GM21737 (cell line): ENCODE measurements at regions not wholly inside any gene's neighbourhood (a gene's known extent, or its start where the extent isn't known, plus 50 kb on each side); places are given as distances from the start of the nearest gene placed in this dataset.

Experiments
- ATAC-seq: cut with Tn5 transposase; IDR thresholded peaks from one replicate; pipeline ENCODE4 v1.9.1; 2021; ENCODE audit warnings: mild to moderate bottlenecking, moderate library complexity; ENCODE audit not compliant: unreplicated experiment

DNA sequence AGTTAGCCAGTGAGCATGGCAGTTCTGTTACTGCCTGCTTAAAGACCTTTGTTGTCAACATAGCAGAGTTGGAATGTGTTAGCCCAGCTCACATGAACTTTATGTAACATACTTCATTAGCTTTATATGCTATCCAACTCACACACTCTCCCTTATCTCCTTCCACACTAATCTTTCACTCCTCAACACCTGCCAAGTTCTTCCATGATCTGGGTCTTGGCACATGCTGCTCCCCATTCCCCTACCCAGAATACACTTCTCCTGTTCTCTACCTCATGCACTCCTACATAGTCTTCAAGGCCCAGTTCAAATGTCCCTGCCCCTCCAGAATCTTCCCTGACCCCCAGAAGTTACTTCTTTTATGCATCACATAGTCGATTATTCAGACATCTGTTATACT is 179.3 kb downstream of the KATNAL1 start:
- ATAC-seq: no peak

DNA sequence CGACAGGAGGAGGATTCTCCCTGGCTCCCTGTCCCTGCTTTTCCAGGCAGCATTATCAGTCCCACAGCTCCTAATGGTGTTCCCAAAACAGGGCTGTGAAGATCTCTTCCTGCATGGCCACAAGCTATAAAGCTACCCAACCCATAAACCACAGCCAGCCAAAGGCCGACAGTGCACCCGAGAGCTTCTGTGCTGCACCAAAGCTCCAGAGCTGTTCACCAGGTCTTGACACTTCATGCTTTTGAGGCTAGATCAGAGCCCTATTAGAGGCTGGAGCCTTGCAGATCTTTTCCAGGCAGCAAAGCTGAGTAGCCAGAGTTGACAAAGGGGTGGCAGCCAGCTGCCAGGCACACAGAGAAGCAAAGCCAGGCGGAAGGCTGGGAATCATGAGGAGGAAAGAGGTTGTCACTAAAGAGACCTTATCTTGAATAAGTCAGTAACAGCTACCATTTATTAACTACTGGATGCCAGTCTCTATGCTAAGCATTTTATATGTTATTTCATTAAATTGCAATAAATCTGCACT is 180.4 kb downstream of the KATNAL1 start:
- no peak for ATAC-seq

DNA sequence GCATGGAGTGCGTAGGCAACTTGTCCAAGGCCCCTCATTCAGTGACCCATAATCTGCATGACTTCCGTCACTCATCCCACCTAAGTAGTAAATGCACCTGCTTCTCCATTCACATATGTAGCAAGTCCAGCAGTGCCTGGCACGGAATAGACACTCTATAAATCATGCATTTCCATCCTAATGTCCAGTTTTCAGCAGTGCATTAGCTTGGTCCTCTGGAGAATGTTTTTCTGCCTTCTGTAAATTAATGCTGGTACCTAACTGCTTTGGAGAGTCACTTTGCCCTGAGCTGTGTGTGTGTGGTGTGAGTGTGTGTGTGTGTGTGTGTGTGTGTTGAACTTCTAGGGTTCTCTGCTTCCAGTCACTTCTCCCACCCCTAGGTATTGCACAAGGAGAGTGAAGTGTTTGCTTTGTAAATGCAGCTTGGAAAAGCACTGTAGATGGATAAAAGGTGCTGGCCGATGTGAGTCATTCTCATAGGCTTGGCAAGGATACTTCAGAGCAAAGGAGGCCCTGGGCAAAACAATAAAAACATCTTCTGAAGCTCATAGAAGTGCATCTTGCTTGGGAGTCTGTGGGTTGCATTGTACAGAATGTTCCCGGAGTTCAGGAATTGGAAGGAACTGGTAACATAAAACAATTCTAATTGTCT is 181.8 kb downstream of the KATNAL1 start:
- no peak for ATAC-seq

DNA sequence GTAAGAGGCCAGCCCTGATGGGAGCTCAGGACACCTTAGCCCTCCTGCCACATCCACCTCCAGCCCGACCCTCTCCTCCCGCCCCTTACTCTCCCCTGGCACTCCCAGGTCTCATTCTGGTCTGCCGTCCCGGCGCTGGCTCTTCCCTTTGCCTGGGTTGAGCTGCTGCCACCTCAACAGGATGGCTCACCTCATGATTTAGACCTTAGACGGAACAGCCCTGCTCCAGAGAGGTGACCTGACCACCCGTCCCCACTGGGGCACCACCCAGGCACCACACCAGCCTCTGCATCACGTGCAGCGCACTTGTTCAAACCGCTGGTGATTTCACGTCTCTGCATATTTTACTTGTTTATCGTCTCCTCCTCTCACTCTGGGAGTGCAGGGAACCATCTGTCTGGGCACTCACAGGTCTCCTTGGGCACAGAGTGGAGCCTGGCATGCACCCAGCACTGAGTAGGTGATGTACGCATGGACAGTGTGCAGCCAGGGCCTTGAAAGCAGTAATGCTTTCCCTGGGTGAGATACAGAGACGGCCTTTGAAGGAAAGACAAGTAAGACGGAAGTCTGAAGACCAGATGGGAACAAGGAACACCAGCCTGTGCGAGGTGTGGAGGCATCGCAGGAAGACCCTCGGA is 183.1 kb downstream of the KATNAL1 start:
- ATAC-seq: no peak

DNA sequence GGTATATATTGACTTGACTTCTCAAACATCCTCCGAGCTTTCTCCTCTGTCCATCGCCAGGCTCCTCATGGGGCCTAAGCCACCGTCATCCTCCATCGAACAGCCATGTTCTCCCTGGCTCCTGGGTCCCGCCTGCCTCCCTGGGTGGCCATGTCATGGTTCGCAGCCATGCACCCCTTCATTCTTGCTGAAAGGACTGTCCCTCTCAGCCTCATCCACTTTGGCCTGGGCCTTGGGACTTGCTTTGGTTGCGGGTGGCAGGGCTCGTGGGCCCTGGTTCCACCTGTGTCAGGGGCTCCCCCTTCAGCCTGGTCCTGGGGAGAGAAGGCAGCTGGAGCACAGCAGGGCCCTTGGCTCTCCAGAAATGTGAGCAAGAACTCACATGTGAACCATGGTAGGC is 183.8 kb downstream of the KATNAL1 start:
- ATAC-seq: no peak

DNA sequence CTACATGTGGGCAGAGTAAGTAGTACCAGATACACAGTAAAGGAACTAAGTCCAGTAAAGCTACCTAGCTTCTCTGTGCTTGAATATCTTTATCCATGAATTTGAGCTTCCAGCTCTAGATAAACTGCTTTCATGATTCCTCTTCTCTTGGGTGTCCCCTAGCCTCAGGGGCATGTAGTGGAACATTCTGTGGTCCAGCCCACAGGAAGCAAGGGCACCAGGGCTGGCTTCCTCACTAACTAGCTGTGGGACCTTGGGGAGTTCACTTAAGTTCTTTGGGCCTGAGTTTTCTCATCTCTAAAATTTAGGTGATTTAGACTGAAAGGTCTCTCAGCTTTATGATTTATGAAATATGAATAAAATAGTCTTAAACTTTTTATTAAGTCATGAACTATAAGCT is 185.7 kb downstream of the KATNAL1 start:
- no peak for ATAC-seq

DNA sequence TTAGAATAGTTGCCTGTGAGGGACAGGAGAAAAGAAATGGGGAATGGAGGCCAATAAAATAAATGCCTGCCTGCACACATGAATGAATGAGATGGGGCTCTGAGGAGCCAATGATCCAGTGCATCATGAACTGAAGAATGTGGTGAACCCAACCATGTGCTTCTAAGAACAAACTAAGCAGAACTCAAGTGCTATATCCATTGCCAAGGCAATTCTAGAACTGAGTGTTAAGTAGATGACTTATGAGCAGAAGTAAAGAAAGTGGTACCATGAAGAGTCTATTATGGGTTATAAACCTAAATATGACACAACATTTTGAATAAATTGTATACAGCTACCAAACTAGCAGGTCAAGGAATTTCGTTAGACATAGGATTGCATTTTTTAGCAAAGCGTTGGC is 186.1 kb downstream of the KATNAL1 start:
- no peak for ATAC-seq

DNA sequence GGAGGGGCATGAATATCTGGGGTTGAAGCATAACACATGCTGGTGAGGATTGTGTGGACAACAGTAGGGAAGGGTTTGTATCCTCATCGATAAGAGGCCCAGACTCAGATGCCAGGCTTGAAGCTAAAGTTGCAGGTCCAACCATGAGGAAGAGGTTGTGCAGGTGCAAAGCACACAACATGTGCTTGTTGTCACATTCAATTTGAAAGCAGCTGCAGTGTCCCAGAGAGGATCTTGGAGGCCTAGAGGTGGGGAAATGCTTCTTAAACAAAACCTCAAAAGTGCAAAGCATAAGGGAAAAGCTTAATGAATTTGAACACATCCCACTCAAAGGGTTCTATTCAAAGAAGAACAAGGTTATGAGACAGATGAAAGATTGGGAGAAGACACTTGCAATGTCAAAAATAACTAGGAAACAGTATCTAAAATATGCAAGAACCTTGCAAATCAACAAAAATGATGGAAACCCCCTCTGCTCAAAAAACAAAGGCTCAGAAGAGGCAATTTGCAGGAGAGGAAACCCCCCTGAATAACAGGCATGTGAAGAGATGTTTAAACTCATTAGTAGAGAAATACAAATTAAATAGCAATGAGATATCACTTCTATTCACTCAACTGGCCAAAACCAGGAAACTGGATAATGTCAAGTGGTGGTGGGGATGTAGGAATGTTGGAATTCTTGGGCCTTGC is 187.1 kb downstream of the KATNAL1 start:
- no peak for ATAC-seq

DNA sequence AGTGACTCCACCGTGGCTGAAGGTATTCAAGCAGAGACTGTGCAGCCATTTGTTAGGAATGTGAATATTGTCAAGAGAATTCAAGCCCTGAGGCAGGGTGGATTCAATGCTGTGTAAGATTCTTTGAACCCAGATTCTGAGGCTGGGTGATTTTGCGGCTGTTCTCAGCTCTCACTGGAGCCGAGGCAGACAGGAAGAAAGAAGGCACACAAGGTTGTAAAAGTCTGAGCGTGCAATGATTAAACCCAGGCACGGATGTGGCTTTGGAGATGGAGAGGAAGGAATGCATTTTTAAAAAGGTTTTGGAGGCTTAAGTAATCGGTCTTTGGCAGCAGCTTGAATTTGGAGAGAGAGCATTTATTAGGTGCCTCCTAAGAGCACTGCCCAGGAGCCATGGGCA is 187.9 kb downstream of the KATNAL1 start:
- no peak for ATAC-seq

DNA sequence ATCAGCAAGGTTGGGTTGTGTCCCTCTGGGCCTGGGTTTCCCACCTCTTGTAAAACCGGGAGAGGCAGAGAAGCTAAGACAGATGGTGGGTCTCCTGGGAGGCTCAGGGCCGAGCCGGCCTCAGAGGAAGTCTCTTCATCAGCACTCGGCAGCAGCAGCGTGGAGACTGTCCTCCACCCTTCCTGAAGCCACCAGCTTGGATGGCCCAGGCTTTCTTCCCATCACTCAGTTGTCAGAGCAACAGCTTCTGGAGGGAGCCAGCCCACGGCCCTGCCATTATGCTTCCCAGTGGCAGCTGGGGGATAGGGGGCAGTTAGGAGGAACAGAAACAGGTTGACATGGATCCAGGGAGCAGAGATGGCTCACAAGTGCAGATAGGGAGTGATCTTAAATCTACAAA is 191.0 kb downstream of the KATNAL1 start:
- ATAC-seq: no peak

DNA sequence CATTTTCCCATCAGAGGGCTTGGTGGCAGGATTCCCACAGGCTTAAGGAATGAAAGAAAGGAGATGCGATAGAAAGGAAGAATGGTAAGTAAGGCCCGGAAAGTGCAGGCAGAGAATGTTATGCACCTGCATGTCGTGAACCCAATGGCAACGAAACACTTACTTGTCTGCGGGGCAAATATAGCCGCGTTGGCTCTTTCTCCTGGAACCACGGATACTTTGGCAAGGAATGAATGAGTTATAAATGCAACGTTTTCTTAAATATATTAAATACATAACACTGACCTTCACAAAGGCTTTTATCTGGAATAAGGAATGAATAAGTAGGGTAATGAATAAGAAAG is 192.1 kb downstream of the KATNAL1 start:
- ATAC-seq: no peak

DNA sequence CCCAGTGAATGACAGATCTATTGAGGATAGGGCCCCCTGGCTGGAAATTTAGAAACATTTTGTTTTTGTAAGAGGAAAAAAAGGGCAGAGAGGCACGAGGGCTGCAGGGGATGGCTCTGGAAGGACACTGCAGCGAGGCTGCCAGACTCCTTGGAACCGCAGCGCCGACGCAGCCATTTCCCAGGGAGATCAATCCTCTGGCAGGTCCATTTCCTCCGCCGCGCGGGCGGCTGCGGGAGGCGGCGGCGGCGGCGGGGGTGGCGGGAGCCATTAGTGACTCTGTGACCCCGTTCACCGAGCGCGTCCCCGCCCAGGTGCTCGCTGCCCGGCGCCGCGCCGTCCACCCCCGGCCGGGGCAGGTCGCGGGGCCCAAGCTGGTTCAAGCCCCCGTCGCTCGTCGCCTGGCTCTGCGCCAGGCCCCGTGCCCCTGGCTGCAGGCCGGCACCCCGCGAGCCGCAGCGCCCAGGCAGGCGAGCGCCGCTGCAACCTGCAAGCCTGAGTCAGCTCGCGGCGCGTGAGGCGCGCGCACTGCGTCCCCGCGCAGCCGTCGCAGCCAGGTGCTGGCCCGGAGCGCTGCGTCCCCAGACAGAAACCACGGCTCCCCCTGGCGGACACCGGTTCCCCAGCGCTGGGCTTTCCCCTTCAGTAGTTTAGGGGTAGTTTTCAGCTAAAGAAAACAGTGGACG is 192.6 kb downstream of the KATNAL1 start:
- ATAC-seq: peak; percentile 85

DNA sequence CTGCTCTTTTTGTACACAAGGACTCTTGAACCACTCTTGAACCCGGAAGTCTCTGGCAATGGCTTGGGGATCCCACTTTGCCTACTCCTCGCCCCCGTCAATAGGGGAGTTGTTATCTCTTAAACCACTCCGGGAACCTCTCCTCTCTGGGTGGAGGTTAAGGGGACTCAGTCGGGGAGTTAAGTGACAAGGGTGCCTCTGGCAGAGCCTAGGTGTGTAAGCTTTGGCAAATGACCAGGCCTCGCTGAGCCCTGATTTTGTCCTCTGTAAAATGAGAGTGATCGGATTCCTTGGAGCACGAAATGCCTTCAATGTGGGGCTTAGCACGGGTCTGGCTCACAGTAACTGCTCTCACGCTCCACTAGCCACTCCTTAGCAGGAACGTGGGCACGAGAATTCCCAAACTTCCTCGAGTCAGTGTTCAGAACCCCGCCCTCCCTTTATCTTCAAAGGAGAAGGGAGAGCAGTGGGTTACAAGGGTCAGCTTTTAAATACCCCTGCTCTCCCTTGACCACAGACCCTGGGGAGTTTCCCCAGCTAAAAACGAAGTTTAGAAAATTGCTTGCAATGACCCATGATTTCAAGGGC is 193.3 kb downstream of the KATNAL1 start:
- no peak for ATAC-seq

DNA sequence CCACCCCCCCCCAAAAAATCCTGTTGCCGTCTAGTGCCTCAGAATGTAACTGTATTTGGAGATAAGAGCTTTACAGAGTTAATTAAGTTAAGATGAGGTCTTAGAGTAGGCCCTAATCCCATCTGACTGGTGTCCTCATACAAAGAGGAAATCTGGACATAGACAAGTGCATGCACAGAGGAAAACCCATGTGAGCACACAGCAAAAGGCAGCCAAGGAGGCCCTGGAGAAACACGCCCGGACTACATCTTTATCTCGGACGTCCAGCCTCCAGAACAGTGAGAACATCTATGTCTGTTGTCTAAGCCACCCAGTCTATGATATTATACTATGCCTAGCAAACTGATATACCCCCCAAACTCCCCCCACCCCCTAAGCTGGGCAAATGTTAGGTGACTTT is 193.8 kb downstream of the KATNAL1 start:
- ATAC-seq: no peak

DNA sequence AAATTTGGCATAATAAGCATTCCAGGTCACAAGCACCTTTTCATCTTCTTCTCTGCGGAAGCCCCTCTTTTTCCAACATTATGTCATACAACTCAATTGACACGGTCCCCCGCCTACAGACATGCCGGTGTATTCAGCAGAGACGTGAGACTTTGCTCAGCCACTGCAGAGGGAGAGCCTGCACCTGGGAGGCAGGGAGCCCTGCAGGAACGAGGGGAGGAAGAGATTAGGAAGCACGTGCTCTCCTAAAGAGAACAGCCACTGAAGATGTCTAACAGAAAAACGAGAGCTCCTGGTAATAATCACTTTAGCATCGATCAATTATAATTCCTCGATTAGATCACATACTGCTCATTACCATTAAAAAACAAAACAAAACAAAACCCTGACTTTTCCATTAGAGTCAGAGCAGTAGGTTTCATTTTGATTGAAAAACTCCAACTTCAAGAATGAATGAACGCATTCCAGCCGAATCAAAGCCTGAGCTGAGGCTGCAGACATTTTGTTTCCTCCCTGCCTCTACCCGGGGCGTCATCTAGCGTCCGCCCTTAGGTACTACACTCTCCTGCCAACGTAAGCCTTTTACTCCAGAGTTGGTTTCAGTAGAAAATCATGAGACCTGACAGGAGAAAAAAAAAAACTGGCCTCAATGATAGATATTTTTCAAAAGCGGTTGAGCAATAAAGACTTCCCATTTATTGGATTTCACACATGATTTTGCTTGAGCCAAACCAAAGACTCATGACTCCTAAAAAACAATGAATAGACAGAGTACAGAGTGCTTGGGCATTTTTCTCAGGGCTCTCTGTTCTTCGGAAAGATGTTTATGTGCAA is 194.5 kb downstream of the KATNAL1 start:
- no peak for ATAC-seq

DNA sequence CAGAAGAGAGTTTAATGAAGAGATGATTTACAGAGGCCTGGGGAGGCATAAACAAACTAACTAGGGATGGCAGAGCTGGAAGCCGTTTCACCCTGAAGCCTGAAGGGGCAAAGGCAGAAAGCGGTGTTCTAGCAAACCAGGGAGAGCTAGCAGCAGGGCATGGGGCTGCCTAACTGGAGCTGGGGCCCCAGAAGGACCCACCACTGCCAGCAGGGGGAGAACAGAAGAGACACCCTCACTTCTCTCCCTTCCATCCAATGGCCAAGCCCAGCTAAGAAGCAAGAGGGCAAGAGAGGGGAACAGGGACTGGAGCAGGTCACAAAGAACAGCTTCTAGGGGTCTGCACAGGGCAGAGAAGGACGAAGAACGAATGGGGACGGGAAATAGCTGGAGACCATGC is 195.5 kb downstream of the KATNAL1 start:
- no peak for ATAC-seq

DNA sequence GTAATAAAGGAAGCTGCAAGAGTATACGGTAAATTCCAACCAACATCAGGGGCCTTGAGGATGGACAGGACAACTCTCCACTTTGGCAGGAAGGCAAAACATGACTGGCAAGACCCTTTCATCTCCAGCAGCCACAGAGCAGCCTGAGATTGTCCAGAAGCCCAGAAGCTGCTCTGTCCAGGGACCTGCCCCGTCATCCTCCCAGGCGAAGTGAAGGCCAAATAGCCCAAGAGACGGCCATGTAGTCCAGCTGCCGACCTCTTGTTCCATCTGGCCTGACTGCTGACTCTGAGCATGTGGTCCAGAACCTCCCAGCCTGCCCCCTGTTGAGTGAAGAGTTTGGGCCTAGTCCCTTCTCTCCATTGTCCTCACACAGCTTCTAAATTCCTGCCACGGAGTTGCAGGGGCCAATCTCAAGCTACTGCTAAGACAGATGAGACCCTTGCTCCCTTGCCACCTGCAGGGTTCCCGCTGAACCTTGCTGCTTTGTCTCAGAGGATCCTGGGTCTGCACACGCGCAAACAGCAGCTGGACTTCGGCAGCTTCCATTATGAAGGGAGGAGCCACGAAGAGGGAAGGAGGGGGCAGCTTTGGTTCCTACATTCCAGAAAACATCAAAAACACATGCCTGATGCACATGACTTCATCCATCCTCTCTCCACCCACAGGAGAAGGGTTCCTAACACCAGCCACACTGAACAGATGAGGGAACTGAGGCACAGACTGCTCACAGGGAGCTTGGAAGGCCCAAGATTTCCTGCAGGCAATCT is 196.9 kb downstream of the KATNAL1 start:
- ATAC-seq: no peak

DNA sequence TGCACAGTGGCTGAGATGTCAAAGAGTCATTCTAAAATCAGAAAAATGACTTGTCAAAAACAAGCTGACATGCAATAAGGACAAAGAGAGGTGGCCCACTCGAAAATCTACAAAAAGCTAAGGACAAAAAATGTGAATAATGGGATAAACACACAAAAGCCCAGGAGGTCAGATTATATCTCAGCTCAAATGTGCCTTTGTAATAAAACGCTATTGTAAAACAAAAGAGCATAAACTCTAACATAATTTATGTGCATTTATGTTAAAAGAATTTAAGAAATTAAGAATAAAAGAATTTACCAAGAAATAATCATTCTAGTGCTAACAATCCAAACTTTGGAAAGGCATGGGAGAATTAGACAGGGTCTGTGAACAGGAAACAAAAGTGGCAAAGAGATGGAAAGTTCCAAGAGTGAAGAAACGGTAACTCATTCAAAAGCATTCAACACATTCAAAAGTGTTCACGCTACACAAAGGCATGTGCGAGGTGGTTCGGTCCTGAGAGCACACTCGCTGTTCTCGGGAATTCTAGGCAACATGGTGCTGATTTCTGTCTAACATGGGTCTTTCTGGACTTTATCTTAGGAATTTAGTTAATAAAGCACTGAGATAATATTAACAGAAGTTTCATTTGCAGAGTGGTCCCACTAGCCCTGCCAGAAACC is 197.7 kb downstream of the KATNAL1 start:
- ATAC-seq: no peak

DNA sequence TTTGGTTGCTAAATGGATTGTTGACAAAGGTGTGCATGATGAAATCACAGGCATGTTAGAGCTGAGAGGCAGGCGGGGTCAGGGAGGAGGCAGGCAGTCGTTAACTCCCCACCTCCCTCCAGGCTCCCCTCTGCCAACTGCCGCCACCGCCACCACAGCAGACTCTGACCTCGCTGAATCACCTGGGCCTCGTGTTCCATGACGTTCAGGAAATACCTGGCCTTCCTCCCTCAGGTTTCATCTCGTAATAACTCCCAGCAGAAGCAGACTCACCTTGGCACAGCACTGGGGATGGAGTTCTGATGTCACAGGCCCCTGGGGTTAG is 198.5 kb downstream of the KATNAL1 start:
- ATAC-seq: no peak
